ENCODE measurements at regions not wholly inside any gene's neighbourhood (a gene's known extent, or its start where the extent isn't known, plus 50 kb on each side); places are given as distances from the start of the nearest gene placed in this dataset.

- H3K4me3 Mint-ChIP-seq, result no peak overlapping the region
- Histone ChIP-seq H3K27me3 (ENCODE audit: control insufficient read depth, insufficient read depth, low read length) (no peaks in the 10 kb centered on the region), H3K4me3 (ENCODE audit: low read length) (no peak overlapping the region), H3K27ac (ENCODE audit: low read length) (no peak overlapping the region), H3K36me3 (ENCODE audit: control insufficient read depth, insufficient read depth, low read length) (no peaks in the 10 kb centered on the region), H3K4me1 (ENCODE audit: control insufficient read depth, insufficient read depth, low read length) (no peaks in the 10 kb centered on the region), H3K9me3 (ENCODE audit: control insufficient read depth, insufficient read depth, low read length) (no peaks in the 10 kb centered on the region)
- H3K27me3 Mint-ChIP-seq (ENCODE audit: low read depth in 2 of 2), result peaks cover 5 to 20% of the 10 kb centered on the region in 2 donors
- WGBS (ENCODE audit: insufficient coverage), result 92% methylated on average over 5 of the region's 5 CpGs
- intact Hi-C loops (cut with micrococcal nuclease), result no loop called here
- DNase-seq (no peak), ATAC-seq (no peak)
- H3K27ac Mint-ChIP-seq, result no peak overlapping the region
- TF ChIP-seq CTCF (IDR thresholded peaks at IDR 0.05), result no peak
- H3K36me3 Mint-ChIP-seq, result no peaks in the 10 kb centered on the region
- no peaks in the 10 kb centered on the region for H3K9me3 Mint-ChIP-seq
- no peaks in the 10 kb centered on the region for H3K4me1 Mint-ChIP-seq
Measured at GRCh38 chr6:3634280-3634816, 117.2 kb downstream of the PXDC1 start.

GRCh38 chr6:3633711-3634110 lies 117.8 kb downstream of the PXDC1 start:
- Mint-ChIP-seq H3K36me3 (no peaks in the 10 kb centered on the region), H3K9me3 (no peaks in the 10 kb centered on the region), H3K4me3 (no peak overlapping the region), H3K4me1 (no peaks in the 10 kb centered on the region), H3K27me3 (ENCODE audit: low read depth in 2 of 2) (peaks cover 5 to 20% of the 10 kb centered on the region in 2 donors), H3K27ac (no peak overlapping the region)
- Histone ChIP-seq H3K4me1 (ENCODE audit: control insufficient read depth, insufficient read depth, low read length) (no peaks in the 10 kb centered on the region), H3K4me3 (ENCODE audit: low read length) (no peak overlapping the region), H3K27ac (ENCODE audit: low read length) (no peak overlapping the region), H3K9me3 (ENCODE audit: control insufficient read depth, insufficient read depth, low read length) (no peaks in the 10 kb centered on the region), H3K36me3 (ENCODE audit: control insufficient read depth, insufficient read depth, low read length) (no peaks in the 10 kb centered on the region), H3K27me3 (ENCODE audit: control insufficient read depth, insufficient read depth, low read length) (no peaks in the 10 kb centered on the region)
- ATAC-seq, result no peak
- 82% methylated on average over 5 of the region's 5 CpGs for WGBS (ENCODE audit: insufficient coverage)
- no peak for DNase-seq
- TF ChIP-seq CTCF (IDR thresholded peaks at IDR 0.05), result no peak
- intact Hi-C loops (cut with micrococcal nuclease), result no loop called here

GRCh38 chr6:3631877-3632276 lies 119.6 kb downstream of the PXDC1 start:
- H3K4me3 ChIP-seq (ENCODE audit: low read length), result no peak overlapping the region
- H3K4me1 ChIP-seq (ENCODE audit: control insufficient read depth, insufficient read depth, low read length), result no peaks in the 10 kb centered on the region
- H3K36me3 ChIP-seq (ENCODE audit: control insufficient read depth, insufficient read depth, low read length), result no peaks in the 10 kb centered on the region
- H3K36me3 Mint-ChIP-seq, result no peaks in the 10 kb centered on the region
- no peaks in the 10 kb centered on the region for H3K4me1 Mint-ChIP-seq
- TF ChIP-seq CTCF (IDR thresholded peaks at IDR 0.05), result no peak
- no peaks in the 10 kb centered on the region for H3K27me3 ChIP-seq (ENCODE audit: control insufficient read depth, insufficient read depth, low read length)
- H3K4me3 Mint-ChIP-seq, result no peak overlapping the region
- no peak for ATAC-seq
- peaks cover 12 to 30% of the 10 kb centered on the region in 2 donors for H3K27me3 Mint-ChIP-seq (ENCODE audit: low read depth in 2 of 2)
- H3K9me3 Mint-ChIP-seq, result no peaks in the 10 kb centered on the region
- H3K9me3 ChIP-seq (ENCODE audit: control insufficient read depth, insufficient read depth, low read length), result no peaks in the 10 kb centered on the region
- no peak overlapping the region for H3K27ac Mint-ChIP-seq
- no peak overlapping the region for H3K27ac ChIP-seq (ENCODE audit: low read length)
- intact Hi-C loops (cut with micrococcal nuclease), result no loop called here
- whole genome bisulfite sequencing (ENCODE audit: insufficient coverage), result 92% methylated on average over 6 of the region's 7 CpGs
- DNase-seq, result no peak

- H3K27me3 ChIP-seq (ENCODE audit: control insufficient read depth, insufficient read depth, low read length), result no peaks in the 10 kb centered on the region
- no peaks in the 10 kb centered on the region for H3K36me3 ChIP-seq (ENCODE audit: control insufficient read depth, insufficient read depth, low read length)
- WGBS (ENCODE audit: insufficient coverage), result 81% methylated on average over 3 of the region's 3 CpGs
- no peak overlapping the region for H3K4me3 Mint-ChIP-seq
- H3K27me3 Mint-ChIP-seq (ENCODE audit: low read depth in 2 of 2), result peaks cover 12 to 30% of the 10 kb centered on the region in 2 donors
- H3K27ac ChIP-seq (ENCODE audit: low read length), result no peak overlapping the region
- ATAC-seq, result no peak
- no peak for TF ChIP-seq CTCF (IDR thresholded peaks at IDR 0.05)
- no peaks in the 10 kb centered on the region for H3K9me3 Mint-ChIP-seq
- DNase-seq, result no peak
- H3K4me1 Mint-ChIP-seq, result no peaks in the 10 kb centered on the region
- H3K4me3 ChIP-seq (ENCODE audit: low read length), result no peak overlapping the region
- H3K36me3 Mint-ChIP-seq, result no peaks in the 10 kb centered on the region
- no peaks in the 10 kb centered on the region for H3K9me3 ChIP-seq (ENCODE audit: control insufficient read depth, insufficient read depth, low read length)
- intact Hi-C loops (cut with micrococcal nuclease), result no loop called here
- H3K27ac Mint-ChIP-seq, result no peak overlapping the region
- no peaks in the 10 kb centered on the region for H3K4me1 ChIP-seq (ENCODE audit: control insufficient read depth, insufficient read depth, low read length)
Measured at GRCh38 chr6:3631186-3631585, 120.3 kb downstream of the PXDC1 start.

Measured in natural killer cell (primary cell).